Dedifferentiated amniotic fluid mesenchymal stem cell (primary cell): ENCODE measurements at regions not wholly inside any gene's neighbourhood (a gene's known extent, or its start where the extent isn't known, plus 50 kb on each side); places are given as distances from the start of the nearest gene placed in this dataset.
"Not testable (repeated sequence)": the region's sequence is repeated elsewhere in the genome, so short reads cannot be mapped to it uniquely, and the experiment has no call there.

ENCODE experiments used
- DNase-seq: peaks from one replicate; pipeline ENCODE4 v3.0.0-alpha.2; 2016; ENCODE audit errors: extremely low spot score

DNA sequence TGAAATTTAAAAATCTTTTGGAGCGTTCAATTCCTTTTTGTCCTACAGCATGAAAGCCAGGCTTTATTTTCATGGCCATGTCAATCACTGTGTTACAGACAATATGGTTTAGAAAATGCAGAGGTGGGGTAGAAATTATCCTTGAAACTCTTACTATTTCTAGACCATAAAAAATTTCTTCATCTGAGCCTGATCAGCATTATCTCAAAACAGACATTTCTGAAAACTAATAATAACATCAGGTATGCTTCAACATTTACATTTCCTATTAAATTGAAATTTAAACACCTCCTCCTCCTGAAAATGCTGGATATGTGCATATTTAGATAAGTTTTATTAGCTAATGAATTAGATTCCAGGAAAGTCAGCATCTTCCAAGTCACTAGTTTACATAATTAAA is 570.6 kb downstream of the RIT2 start:
- no peak for DNase-seq

DNA sequence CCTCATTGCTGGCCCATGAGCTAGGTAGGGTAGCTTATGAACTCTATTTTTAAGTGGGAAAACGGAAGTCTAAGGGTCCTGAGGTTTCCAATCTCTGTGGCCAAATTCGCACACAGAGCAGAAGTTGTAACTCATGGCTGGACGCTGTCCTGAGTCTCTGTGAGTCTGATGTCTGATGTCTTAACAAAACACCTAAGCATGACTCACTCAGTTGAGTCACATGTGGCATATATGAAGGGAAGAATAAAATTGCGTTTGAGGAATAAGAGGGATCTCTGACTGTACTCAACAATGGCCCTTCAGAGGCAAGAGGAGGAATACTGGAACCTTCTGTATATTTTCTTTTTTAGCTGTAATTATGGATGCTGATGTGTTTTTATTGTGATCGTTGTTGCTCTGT is 569.7 kb downstream of the RIT2 start:
- no peak for DNase-seq

DNA sequence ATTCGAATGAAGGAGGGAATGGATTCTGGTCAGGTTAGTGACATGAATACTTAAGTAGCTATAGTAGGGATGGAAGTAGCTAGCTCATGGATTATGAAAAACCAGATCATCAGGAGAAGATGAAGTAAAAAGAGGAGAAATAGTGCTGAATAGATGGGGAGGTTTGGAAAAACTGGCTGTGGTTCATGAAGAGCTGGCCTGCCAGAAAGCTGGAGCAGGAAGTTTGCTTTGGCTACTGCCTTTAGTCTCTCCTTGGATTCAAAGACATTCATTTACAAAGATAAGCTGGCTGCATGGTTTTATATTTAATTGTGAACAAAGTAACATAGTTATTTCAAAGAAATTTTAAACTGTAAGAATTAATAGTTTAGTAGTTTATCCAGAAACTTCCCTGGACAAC is 567.0 kb downstream of the RIT2 start:
- no peak for DNase-seq

DNA sequence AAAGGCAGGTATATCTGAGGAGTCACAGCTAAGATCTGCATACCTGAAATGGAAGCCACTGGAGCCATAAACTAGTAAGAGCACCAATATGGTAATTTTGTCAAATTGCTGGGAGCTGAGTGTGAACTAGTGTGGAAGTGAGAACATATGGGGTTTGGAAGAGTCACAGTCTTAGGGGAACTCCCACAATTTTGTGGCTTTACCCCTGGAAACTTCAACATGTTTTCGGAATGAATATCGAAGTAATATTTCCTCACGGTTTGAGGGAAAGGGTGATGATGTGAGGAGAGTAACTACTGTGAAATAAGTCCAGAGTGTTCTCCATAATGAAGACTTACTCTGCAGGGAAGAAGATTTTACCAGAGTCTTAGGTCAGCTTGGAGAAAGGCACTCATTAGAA is 565.9 kb downstream of the RIT2 start:
- no peak for DNase-seq

DNA sequence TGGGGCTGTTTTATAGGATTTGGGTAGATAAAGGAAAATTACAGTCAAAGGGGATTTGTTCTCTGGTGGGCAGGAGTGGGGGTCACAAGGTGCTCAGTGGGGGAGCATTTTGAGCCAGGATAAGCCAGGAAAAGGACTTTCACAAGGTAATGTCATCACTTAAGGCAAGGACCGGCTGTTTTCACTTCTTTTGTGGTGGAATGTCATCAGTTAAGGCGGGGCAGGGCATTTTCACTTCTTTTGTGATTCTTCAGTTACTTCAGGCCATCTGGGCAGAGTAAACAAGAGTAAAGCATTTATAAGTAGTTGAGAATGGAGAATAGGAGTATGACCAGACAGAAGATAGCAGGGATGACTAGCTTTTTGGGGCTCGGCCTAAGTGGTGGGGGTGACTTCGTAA is 562.9 kb downstream of the RIT2 start:
- DNase-seq, result not testable (repeated sequence)

DNA sequence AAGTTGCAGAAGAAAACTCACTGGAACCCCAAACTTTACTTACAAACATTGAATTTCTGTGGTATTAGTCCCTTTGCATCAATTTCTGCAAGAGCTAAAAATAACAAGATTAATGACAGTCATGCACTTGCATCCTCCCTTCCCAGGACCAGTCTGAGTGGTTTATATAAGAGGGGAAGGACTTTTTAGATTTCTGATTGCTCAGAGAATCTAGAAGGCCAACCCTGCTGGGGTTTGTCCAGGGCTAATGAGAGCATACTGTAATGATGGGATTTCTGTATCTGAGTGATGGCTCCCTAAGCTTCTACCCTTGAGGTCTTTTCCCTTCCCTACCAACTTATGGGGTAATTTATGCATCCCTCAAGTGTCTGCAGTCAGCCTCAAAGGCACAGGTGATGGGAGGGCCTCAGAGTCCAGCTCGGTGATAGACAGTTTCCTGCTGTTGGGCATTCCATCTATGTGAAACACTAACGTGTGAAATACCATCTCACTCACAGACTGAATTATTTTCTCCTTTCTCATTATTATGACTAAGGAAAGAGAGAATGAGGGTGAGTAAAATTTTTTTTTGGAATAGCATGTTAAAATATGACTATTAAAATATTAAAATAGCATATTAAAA is 556.3 kb downstream of the RIT2 start:
- no peak for DNase-seq

DNA sequence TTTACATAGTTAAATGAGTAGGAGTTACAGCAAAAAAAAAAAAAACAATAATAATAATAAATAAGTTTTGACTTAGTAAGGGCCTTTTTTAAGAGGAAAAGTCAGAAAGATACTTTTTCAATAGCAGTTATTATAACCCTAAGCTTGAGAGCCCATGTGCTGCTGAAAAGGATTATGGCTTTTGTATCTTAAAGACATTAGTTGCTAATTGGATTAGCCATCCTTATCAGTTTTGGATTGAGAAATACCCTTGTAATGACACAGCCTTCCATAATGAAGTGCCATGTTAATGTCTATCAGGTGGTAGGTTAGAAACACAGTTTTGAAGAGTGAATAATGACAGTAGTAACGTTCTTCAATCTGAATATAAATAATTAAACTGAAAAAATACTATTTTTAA is 554.0 kb downstream of the RIT2 start:
- no peak for DNase-seq

DNA sequence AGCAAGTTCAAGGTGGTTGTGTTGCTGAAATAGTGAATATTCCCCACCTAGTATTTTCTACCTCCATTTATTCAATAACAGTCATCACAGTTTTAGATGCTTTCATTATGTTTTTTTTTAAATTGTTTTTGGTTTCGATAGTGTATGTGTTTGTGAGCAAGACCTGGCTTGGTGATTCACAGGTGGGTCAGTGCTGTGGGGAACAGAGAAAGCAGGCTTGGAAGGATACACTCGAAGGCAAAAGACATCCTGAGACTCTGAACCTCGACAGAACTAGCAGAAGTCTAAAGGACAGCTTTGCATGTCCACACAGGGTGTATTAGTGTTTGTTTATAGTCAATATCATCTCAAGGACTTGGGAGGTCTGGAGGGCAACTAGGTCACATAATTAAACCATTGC is 551.5 kb downstream of the RIT2 start:
- DNase-seq, result no peak

DNA sequence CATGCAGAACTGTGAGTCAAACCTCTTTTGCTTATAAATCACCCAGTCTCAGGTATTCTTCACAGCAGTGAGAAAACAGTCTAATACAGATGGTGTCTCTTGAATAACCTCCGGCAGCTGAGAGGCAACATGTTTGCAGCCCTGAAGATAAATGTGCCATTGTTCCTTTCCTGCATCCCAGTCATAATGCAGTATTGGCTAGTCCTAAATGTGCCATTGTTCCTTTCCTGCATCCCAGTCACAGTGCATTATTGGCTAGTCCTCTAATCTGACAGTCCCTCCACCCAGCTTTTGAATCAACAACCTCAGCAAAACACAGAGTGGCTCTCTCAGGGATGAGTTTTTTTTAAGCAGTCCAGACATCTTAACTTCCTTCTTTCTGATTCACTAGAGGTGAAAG is 550.7 kb downstream of the RIT2 start:
- no peak for DNase-seq

DNA sequence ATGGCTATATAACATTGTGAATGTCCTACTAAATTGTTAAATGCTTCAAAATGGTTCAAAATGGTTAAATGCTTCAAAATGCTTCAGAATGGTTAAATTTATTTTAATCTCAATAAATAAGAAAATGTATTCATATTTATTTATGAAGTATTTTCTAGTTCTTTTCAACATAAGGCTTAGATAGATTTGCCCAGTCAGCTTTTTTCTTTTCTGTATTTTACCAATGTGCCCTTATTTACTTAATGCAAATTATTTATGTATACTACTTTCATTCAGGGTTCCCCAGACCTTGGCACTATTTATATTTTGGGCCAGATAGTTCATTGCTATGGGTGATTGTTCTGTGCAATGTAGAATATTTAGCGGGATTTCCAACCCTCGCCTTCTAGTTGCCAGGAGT is 546.7 kb downstream of the RIT2 start:
- no peak for DNase-seq

DNA sequence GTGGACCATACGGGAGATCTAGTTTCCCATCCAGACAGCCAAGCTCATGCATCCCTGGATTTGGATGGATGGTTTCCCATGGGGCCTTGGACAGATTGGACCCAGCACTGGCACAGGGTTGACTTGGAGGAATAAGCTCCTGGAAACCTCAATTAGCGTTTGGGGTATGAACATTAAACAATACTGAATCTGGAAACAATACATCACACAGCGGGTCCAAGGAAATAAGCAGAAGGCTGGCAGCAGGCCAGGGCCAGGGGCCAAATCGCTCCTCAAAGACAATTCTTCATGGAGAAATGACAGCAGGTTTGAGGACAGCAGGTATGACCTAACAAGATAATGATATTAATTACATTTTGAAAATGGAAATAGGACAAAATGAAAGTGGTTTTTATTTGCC is 540.6 kb downstream of the RIT2 start:
- no peak for DNase-seq

DNA sequence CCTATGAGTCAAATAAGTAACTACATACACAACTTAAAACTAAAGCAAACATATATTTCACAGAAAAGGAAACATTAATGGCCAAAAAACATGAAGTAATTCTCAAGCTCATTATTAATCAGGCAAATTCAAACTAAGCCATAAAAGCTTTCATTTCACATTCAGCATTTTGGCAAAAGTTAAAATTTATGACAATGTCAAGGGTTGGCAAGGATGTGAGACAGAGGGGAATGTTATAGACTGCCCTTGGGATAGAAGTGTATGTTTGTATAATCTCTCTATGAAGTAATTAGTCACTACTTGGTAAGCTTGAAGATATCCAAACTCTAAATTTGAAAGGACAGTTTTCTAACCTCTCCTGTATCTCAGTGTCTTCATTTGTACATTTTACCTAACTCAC is 539.4 kb downstream of the RIT2 start:
- DNase-seq, result no peak

DNA sequence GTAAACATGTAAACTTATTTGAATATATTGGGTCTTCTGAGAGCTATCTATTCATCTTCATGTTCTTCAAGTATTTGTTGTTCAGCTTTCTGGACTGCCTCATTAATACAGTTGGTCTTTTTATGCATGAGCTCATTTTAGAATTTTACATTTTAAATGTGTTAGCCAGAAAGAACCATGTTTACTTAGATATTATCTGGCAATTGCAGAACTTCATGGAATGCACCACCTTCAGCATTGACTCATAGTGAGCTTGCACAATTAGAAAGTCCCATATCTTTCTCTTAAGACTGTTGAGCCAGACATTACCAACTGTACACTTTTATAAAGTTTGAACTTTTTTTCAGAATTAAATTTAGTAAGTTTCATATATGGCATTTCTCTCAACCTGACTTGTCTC is 536.7 kb downstream of the RIT2 start:
- no peak for DNase-seq

DNA sequence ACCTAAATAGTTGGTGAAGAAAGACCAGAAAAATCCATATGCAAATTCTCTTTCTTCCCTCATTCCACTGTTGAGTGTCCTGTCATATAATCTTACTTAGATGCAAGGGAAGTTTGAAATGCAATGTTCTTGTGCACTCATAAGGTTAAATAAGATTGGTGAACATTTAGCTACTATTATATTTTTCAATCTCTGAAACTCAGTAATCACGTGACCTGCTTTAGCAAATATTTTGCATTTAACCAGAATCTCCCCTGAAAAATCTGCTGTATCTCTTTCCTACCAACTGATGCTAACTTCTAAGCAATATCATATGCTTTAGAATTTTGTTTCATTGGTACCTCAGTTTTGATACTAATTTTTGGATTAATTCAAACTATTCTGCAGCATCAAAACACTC is 533.2 kb downstream of the RIT2 start:
- DNase-seq, result no peak

DNA sequence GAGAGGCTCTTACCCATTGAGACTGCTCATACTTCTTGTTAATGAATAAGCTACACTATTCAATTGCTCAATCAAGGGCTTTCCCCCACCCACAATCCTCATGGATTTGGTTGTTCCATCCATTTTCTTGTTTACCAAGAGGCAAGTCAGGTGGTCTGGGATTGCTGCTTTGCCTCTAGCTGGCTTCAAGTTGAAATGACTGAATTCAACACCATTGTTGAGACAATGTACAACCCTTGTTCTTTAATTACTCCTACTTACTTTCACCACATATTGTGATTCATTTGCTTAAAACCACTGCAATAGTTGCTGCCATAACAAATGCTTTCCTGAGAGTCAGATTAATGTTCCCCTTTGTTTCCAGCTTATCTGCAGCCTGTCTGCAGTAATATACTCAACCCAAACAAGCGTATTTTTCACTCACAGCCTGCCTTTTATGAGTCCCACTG is 532.2 kb downstream of the RIT2 start:
- DNase-seq, result no peak

DNA sequence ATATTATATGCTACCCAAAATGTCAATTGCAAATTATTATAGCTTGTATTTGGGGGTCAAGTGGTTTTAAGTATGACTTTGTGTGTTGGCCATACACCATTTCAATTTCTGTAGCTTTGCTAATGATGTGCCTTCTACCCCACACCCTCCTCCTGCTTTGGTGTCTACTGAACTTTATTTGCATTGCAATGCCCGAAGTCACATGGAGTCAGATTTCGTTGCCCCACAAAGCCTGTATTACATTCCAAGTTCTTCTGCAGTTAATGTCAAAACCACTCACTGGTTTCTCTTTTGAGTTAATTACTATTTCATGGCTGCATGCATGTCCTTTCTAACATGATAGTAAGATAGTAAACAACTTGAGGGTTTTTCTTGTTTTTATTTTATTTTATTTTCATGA is 528.9 kb downstream of the RIT2 start:
- DNase-seq, result no peak

DNA sequence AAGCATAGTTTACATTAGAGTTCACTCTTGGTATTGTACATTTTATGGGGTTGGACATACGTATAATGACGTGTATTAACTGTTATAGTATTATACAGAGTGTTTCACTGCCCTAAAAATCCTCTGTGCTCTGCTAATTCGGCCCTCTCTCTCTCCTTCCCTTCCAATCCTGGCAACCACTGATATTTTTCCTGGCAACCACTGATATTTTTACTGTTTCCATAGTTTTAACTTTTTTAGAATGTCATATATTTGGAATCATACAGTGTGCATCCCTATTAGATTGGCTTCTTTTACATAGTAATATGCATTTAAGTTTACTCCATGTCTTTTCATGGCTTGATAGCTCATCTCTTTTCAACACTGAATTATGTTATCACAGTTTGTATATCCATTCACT is 526.7 kb downstream of the RIT2 start:
- DNase-seq, result no peak

DNA sequence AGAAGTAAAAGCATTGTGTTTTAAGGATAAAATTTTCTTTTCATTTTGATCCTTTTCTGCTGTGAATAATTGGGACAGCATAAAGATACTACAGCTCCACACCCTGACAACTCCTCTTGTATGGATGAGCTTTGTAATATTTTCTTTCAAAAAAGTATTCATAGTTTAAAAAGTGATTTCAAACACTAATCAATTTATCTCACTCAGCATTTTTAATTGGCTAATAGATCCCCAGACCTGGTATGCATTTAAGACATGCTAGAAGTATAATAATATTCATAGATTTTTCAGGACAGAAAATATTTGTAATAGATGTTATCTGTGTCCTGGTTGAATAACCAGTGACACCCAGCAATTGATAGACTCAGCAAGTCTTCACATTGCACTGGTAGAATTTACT is 510.7 kb downstream of the RIT2 start:
- no peak for DNase-seq

DNA sequence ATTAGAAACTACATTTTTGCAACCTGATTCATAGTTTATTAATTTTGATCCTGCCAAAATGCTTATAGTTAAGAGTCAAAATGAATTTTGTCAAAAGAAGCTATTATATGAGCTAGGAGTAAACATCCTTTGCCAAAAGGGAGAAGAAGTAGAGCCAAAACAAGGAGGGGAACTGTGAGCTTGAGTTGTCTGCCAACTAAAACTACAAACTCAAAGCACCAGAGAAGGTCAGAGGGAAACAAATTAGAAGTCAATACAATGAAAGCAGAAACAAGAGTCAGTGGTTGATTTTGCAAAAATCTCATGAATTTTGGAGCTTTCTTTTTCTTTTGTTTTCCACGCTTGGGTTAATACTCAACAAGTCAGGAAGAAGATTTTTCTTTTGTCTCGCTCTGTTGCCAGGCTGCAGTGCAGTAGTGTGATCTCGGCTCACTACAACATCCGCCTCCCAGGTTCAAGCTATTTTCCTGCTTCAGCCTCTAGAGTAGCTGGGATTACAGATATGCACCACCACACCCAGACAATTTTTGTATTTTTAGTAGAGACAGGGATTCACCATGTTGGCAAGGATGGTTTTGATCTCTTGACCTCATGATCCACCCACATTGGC is 508.5 kb downstream of the RIT2 start:
- DNase-seq, result no peak

DNA sequence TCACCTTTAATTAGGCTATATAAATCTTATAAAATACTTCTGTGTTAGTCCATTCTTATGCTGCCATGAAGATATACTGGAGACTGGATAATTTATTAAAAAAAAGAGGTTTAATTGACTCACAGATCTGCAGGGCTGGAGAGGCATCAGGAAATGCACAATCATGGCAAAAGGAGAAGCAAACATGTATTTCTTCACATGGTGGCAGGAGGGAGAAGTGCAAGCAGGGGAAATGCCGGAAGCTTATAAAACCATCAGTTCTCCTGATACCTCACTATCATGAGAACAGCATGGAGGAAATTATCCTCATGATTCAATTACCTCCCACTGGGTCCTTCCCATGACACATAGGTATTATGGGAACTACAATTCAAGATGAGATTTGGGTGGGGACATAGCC is 504.4 kb downstream of the RIT2 start:
- no peak for DNase-seq

DNA sequence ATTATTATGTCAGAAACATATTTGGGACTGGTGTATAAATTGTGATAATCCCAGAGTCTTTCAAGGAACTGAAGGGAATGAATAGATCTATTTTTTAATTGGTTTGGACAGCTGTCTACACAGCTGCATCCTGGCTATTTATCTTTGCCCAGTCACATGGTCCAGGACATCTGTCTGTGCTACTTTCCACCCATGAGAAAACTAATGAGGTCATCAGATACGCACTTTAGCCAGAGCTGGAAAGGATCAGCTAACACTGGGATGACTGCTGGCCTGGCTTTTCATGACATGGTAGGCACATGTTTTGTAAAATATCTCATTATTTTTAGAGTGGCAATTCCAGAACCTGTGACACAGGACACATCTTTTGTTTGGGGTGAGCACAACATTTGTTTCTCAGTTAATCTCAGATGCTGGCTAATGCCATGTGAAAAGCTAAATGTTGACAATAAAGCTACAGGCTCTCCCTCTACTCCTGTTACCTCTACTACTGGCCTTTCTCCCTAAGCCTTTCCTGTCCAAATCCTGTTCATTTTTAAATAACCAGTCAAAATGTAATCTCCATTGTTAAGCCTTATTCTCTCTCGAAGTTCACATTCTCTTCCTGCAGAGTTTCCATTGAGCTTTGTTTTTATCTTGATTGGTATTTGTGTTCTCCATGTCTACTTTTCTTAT is 500.7 kb downstream of the RIT2 start:
- DNase-seq, result no peak

DNA sequence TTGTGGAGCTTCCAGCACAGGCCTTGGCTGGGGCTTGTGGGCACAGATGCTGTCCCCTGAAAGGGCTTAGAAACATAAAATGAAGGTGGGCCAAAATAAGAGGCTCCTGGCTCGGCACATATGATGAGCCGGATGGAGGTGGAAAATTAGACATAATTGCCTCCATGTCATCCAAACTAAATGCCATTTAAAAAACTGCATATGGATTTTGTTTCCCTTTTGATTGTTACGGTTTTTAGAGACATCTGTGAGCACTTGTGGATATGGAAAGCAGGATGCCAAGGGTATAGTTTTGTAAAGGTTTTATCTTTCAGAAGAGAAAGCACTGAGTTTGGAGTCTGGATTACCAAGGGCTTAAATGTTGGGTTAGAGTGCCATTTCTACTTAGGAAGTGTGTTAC is 498.3 kb downstream of the RIT2 start:
- DNase-seq, result no peak

DNA sequence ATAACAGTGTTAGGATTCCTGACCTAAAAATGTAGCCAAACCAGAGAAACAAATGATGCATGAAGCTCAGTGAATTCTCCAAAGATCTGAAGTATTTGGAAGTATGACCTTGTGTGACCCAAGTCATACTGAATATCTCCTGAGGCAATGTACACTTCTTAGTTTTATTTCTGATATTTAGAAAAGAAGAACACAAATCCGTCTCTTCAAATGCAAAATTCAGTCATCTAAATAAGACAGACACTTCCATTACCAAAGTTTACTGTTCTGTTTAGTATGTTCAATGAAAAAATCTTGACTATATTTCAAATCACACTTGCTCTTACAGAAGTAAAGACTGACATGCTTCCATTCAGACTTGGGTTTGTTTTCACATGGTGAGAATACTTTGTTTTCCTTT is 495.7 kb downstream of the RIT2 start:
- DNase-seq, result no peak

DNA sequence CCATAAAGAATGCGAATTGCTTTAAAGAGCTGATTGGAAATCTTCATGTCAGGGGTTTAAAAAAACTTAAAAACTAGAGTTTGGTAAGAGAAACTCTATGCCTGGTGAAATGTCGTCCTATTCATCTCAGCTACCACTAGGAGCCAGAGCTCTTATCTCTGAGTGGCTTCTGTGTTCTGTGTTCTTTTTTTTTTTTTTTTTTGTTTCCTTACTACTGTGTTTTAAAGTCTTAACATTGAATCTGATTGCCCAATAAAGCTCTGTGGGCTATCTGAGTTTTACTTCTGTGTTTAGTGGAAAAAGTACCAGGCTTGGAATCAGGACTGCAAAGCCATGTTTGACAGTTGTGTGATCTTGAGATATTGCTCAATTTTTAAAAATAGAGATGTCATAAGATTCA is 494.8 kb downstream of the RIT2 start:
- DNase-seq, result no peak
